GM12878 (cell line): ENCODE measurements at regions not wholly inside any gene's neighbourhood (a gene's known extent, or its start where the extent isn't known, plus 50 kb on each side); places are given as distances from the start of the nearest gene placed in this dataset.
A peak's percentile ranks its signal among the peaks of the same experiment; 100 is the strongest.

Source experiments
- ATAC-seq: fragments of 200-7000 bp; cut with Tn5 transposase; 3 replicates; pipeline ENCODE4 v1.9.1; 2020; ENCODE audit warnings: mild to moderate bottlenecking, moderate library complexity
- BruUV-seq: library from RNA; stranded (reverse); fragments of 400-500 nt; replicated peaks from 2 replicates; lab custom pipeline; 2021; lab: Mats Ljungman, UMichigan
- CTCF ChIA-PET: fragments of 300-600 bp; sonication (Branson Sonifier 250); formaldehyde crosslinking; extraction: SDS; loops from one replicate; lab custom pipeline; 2021; ENCODE audit warnings: inconsistent platforms; lab: Yijun Ruan, JAX
- POLR2A ChIA-PET: fragments of 350-600 bp; formaldehyde crosslinking; extraction: SDS; loops from one replicate; lab custom pipeline; 2021; ENCODE audit warnings: inconsistent platforms; lab: Charles Lee
- RAD21 ChIA-PET: fragments of 300-600 bp; sonication (Branson Sonifier 250); formaldehyde crosslinking; loops from one replicate; lab custom pipeline; 2023; ENCODE audit warnings: antibody characterized with exemption; ENCODE audit not compliant: unreplicated experiment; lab: Charles Lee
- SMC1A ChIA-PET: fragments of 300-600 bp; sonication (Branson Sonifier 250); formaldehyde crosslinking; loops from one replicate; lab custom pipeline; 2023; ENCODE audit not compliant: unreplicated experiment, uncharacterized antibody; lab: Charles Lee
- DNase-seq: peaks from one replicate; pipeline ENCODE4 v3.0.0-alpha.2; 2011; ENCODE audit warnings: low read depth, low spot score
- FAIRE-seq: peaks from 3 replicates; lab custom pipeline; 2011; peaks lifted over from hg19 to GRCh38; lab: Jason Lieb, UNC
- H2AFZ ChIP-seq: 2 replicates; pipeline ENCODE4 v1.6.0; 2011; ENCODE audit warnings: low read depth, low read length, control low read depth; ENCODE audit not compliant: control insufficient read depth
- H3K27ac ChIP-seq: 2 replicates; pipeline ENCODE4 v1.5.1; 2011; ENCODE audit warnings: control low read depth; ENCODE audit not compliant: control insufficient read depth, insufficient read depth
- H3K27me3 ChIP-seq, 2 experiments: replicated peaks in 1 of 2; 2 replicates each; pipeline versions ENCODE4 v1.6.0 to v1.6.1; 2011; ENCODE audit warnings: low read length in 1 of 2; ENCODE audit not compliant: control insufficient read depth in 2 of 2, insufficient read depth in 2 of 2
- H3K36me3 ChIP-seq, 2 experiments: 2 replicates each; pipeline ENCODE4 v1.5.1; 2011; ENCODE audit warnings: low read length in 1 of 2; ENCODE audit not compliant: control insufficient read depth in 2 of 2, insufficient read depth in 2 of 2
- H3K4me1 ChIP-seq: 2 replicates; pipeline ENCODE4 v1.6.1; 2011; ENCODE audit warnings: mild to moderate bottlenecking, low read length, moderate library complexity, mixed read lengths; ENCODE audit not compliant: control insufficient read depth, insufficient read depth
- H3K4me2 ChIP-seq: 2 replicates; pipeline ENCODE4 v1.6.0; 2011; ENCODE audit warnings: control low read depth; ENCODE audit not compliant: control insufficient read depth, insufficient read depth
- H3K4me3 ChIP-seq: fragments of 200-600 bp; sonication (generic); 2 replicates; pipeline ENCODE4 v1.5.1; 2016
- H3K79me2 ChIP-seq: 2 replicates; pipeline ENCODE4 v1.6.0; 2011; ENCODE audit warnings: low read length; ENCODE audit not compliant: control insufficient read depth, insufficient read depth
- H3K9ac ChIP-seq: 2 replicates; pipeline ENCODE4 v1.8.0; 2011; ENCODE audit warnings: low read length, control low read depth, mixed read lengths; ENCODE audit not compliant: control insufficient read depth, insufficient read depth
- H3K9me3 ChIP-seq: replicated peaks from 3 replicates; pipeline ENCODE4 v1.5.1; 2011; ENCODE audit warnings: mild to moderate bottlenecking, low read length; ENCODE audit not compliant: control insufficient read depth, insufficient read depth
- H4K20me1 ChIP-seq: 2 replicates; pipeline ENCODE4 v1.6.0; 2011; ENCODE audit not compliant: control insufficient read depth, insufficient read depth
- CREM ChIP-seq: IDR thresholded peaks from 2 replicates; pipeline ENCODE4 v1.6.1; 2014; ENCODE audit warnings: antibody characterized with exemption, low read depth
- HDAC2 ChIP-seq: fragments of 200-600 bp; sonication (generic); IDR thresholded peaks from 2 replicates; pipeline ENCODE4 v1.6.1; 2017
- POLR2A ChIP-seq: IDR thresholded peaks from 2 replicates; pipeline ENCODE4 v1.6.1; 2011; ENCODE audit warnings: low read depth, mild to moderate bottlenecking, low read length
- SMC3 ChIP-seq: IDR thresholded peaks from 2 replicates; pipeline ENCODE4 v1.6.1; 2011; ENCODE audit warnings: low read length, improper control_type of control experiment, borderline replicate concordance
- STAT1 ChIP-seq: fragments of 450-650 bp; conservative IDR thresholded peaks from 2 replicates; pipeline ENCODE4 v1.6.1; 2014; ENCODE audit warnings: antibody characterized with exemption, mild to moderate bottlenecking
- WGBS: methylation state at CpG from one replicate; pipeline ENCODE4 v1.1.6; 2016; ENCODE audit warnings: low lambda C conversion rate; ENCODE audit not compliant: insufficient replicate concordance, insufficient coverage; ENCODE audit errors: missing lambda C conversion rate; 5-methylcytosine and 5-hydroxymethylcytosine counted together
- in situ Hi-C: fragments of 300-500 bp; cut with MboI; formaldehyde crosslinking; loops from 9 replicates; pipeline ENCODE4 v1.14.3; 2018; ENCODE audit warnings: mixed read lengths
- intact Hi-C: fragments of 100-400 bp; cut with micrococcal nuclease; formaldehyde crosslinking; loops from one replicate; pipeline ENCODE4 v1.14.2; 2022; ENCODE audit not compliant: unreplicated experiment
- TF ChIP-seq, protein P1 (sequence below): fragments of 450-650 bp; formaldehyde crosslinking; IDR thresholded peaks from 2 replicates; pipeline ENCODE4 v1.5.0; 2022; ENCODE audit warnings: mild to moderate bottlenecking, missing genetic modification characterization
- TF ChIP-seq, protein P2 (sequence below): IDR thresholded peaks from 2 replicates; pipeline ENCODE4 v1.6.1; 2011; ENCODE audit warnings: low read depth, mild to moderate bottlenecking, low read length, moderate library complexity, borderline replicate concordance; ENCODE audit errors: extremely low read depth

DNA sequence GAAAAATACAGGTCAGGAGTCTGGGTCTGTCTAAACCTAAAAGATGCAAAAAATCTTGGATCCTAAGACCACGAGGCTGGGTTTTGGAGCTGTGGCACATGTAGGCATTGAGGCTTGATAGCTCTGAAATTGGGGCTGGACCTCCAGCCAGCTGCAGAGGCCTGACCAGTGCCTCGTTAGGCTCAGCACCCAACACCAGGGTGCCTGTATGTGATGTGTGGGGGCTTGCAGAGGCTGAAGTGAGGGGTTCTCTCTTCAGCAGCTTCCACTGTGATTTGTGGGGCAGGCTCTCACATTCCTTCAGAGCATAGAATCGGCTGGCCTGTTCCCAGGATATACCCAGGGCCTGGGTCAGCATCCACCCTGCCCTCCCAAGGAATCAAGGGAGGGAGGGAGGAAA, 247.8 kb downstream of the BUB3 start:
- Histone ChIP-seq H3K79me2 (no peaks in the 10 kb centered on the region), H3K27ac (peak overlapping the region; percentile 97), H4K20me1 (no peaks in the 10 kb centered on the region), H2AFZ (no peak overlapping the region), H3K36me3 (no peaks in the 10 kb centered on the region), H3K4me2 (peak overlapping the region; percentile 95), H3K4me1 (peaks cover 63% of the 10 kb centered on the region), H3K27me3 (no peaks in the 10 kb centered on the region), H3K4me3 (no peak overlapping the region), H3K9me3 (peaks cover 25% of the 10 kb centered on the region), H3K9ac (peak overlapping the region; percentile 83)
- ATAC-seq (peak; percentile 4), DNase-seq (no peak), FAIRE-seq (no peak)
- intact Hi-C loops (loop anchor here (1.0 to 2.0 kb wide), 3 partner anchors 10 to 151 kb away; no protein-coding TSS in a partner anchor), in situ Hi-C loops (no loop called here)
- ChIA-PET RAD21 (interaction anchor here (0.6 to 3.1 kb wide), 11 partner anchors 10 to 443 kb away, joined by 3 to 29 read pairs (median 3); partner anchors contain the start of gene BUB3), SMC1A (interaction anchor here (0.9 to 3.9 kb wide), 12 partner anchors 8 to 447 kb away, joined by 3 to 43 read pairs (median 4); no protein-coding TSS in a partner anchor), POLR2A (interaction anchor here (1.5 to 1.7 kb wide), 2 partner anchors 10 to 41 kb away, joined by 3 to 12 read pairs; no protein-coding TSS in a partner anchor), CTCF (interaction anchor here (1.0 to 1.9 kb wide), 4 partner anchors 10 to 37 kb away, joined by 3 to 13 read pairs (median 5); no protein-coding TSS in a partner anchor)
- BruUV-seq, result TSS peak; percentile 88
- 33% methylated on average over 3 of the region's 3 CpGs for WGBS
- TF ChIP-seq HDAC2 (0 out of 2 replicates have a peak, but pooled peaks have one; percentile 15), STAT1 (no peak), POLR2A (no peak), CREM (no peak), SMC3 (no peak)
- TF ChIP-seq, protein P1, sequence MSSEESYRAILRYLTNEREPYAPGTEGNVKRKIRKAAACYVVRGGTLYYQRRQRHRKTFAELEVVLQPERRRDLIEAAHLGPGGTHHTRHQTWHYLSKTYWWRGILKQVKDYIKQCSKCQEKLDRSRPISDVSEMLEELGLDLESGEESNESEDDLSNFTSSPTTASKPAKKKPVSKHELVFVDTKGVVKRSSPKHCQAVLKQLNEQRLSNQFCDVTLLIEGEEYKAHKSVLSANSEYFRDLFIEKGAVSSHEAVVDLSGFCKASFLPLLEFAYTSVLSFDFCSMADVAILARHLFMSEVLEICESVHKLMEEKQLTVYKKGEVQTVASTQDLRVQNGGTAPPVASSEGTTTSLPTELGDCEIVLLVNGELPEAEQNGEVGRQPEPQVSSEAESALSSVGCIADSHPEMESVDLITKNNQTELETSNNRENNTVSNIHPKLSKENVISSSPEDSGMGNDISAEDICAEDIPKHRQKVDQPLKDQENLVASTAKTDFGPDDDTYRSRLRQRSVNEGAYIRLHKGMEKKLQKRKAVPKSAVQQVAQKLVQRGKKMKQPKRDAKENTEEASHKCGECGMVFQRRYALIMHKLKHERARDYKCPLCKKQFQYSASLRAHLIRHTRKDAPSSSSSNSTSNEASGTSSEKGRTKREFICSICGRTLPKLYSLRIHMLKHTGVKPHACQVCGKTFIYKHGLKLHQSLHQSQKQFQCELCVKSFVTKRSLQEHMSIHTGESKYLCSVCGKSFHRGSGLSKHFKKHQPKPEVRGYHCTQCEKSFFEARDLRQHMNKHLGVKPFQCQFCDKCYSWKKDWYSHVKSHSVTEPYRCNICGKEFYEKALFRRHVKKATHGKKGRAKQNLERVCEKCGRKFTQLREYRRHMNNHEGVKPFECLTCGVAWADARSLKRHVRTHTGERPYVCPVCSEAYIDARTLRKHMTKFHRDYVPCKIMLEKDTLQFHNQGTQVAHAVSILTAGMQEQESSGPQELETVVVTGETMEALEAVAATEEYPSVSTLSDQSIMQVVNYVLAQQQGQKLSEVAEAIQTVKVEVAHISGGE (CRISPR knock-in tag), result no peak
- TF ChIP-seq, protein P2, sequence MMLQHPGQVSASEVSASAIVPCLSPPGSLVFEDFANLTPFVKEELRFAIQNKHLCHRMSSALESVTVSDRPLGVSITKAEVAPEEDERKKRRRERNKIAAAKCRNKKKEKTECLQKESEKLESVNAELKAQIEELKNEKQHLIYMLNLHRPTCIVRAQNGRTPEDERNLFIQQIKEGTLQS, result no peak
